GM12878 (cell line): ENCODE measurements at regions not wholly inside any gene's neighbourhood (a gene's known extent, or its start where the extent isn't known, plus 50 kb on each side); places are given as distances from the start of the nearest gene placed in this dataset.

Experiments used
- ATAC-seq: fragments of 200-7000 bp; cut with Tn5 transposase; 3 replicates; pipeline ENCODE4 v1.9.1; 2020; ENCODE audit warnings: mild to moderate bottlenecking, moderate library complexity
- BruUV-seq: library from RNA; stranded (reverse); fragments of 400-500 nt; replicated peaks from 2 replicates; lab custom pipeline; 2021; lab: Mats Ljungman, UMichigan
- CTCF ChIA-PET: fragments of 300-600 bp; sonication (Branson Sonifier 250); formaldehyde crosslinking; extraction: SDS; loops from one replicate; lab custom pipeline; 2021; ENCODE audit warnings: inconsistent platforms; lab: Yijun Ruan, JAX
- POLR2A ChIA-PET: fragments of 350-600 bp; formaldehyde crosslinking; extraction: SDS; loops from one replicate; lab custom pipeline; 2021; ENCODE audit warnings: inconsistent platforms; lab: Charles Lee
- RAD21 ChIA-PET: fragments of 300-600 bp; sonication (Branson Sonifier 250); formaldehyde crosslinking; loops from one replicate; lab custom pipeline; 2023; ENCODE audit warnings: antibody characterized with exemption; ENCODE audit not compliant: unreplicated experiment; lab: Charles Lee
- SMC1A ChIA-PET: fragments of 300-600 bp; sonication (Branson Sonifier 250); formaldehyde crosslinking; loops from one replicate; lab custom pipeline; 2023; ENCODE audit not compliant: unreplicated experiment, uncharacterized antibody; lab: Charles Lee
- DNase-seq: peaks from one replicate; pipeline ENCODE4 v3.0.0-alpha.2; 2011; ENCODE audit warnings: low read depth, low spot score
- FAIRE-seq: peaks from 3 replicates; lab custom pipeline; 2011; peaks lifted over from hg19 to GRCh38; lab: Jason Lieb, UNC
- H2AFZ ChIP-seq: 2 replicates; pipeline ENCODE4 v1.6.0; 2011; ENCODE audit warnings: low read depth, low read length, control low read depth; ENCODE audit not compliant: control insufficient read depth
- H3K27ac ChIP-seq: 2 replicates; pipeline ENCODE4 v1.5.1; 2011; ENCODE audit warnings: control low read depth; ENCODE audit not compliant: control insufficient read depth, insufficient read depth
- H3K27me3 ChIP-seq, 2 experiments: replicated peaks in 1 of 2; 2 replicates each; pipeline versions ENCODE4 v1.6.0 to v1.6.1; 2011; ENCODE audit warnings: low read length in 1 of 2; ENCODE audit not compliant: control insufficient read depth in 2 of 2, insufficient read depth in 2 of 2
- H3K36me3 ChIP-seq, 2 experiments: 2 replicates each; pipeline ENCODE4 v1.5.1; 2011; ENCODE audit warnings: low read length in 1 of 2; ENCODE audit not compliant: control insufficient read depth in 2 of 2, insufficient read depth in 2 of 2
- H3K4me1 ChIP-seq: 2 replicates; pipeline ENCODE4 v1.6.1; 2011; ENCODE audit warnings: mild to moderate bottlenecking, low read length, moderate library complexity, mixed read lengths; ENCODE audit not compliant: control insufficient read depth, insufficient read depth
- H3K4me2 ChIP-seq: 2 replicates; pipeline ENCODE4 v1.6.0; 2011; ENCODE audit warnings: control low read depth; ENCODE audit not compliant: control insufficient read depth, insufficient read depth
- H3K4me3 ChIP-seq: fragments of 200-600 bp; sonication (generic); 2 replicates; pipeline ENCODE4 v1.5.1; 2016
- H3K79me2 ChIP-seq: 2 replicates; pipeline ENCODE4 v1.6.0; 2011; ENCODE audit warnings: low read length; ENCODE audit not compliant: control insufficient read depth, insufficient read depth
- H3K9ac ChIP-seq: 2 replicates; pipeline ENCODE4 v1.8.0; 2011; ENCODE audit warnings: low read length, control low read depth, mixed read lengths; ENCODE audit not compliant: control insufficient read depth, insufficient read depth
- H3K9me3 ChIP-seq: replicated peaks from 3 replicates; pipeline ENCODE4 v1.5.1; 2011; ENCODE audit warnings: mild to moderate bottlenecking, low read length; ENCODE audit not compliant: control insufficient read depth, insufficient read depth
- H4K20me1 ChIP-seq: 2 replicates; pipeline ENCODE4 v1.6.0; 2011; ENCODE audit not compliant: control insufficient read depth, insufficient read depth
- BACH1 ChIP-seq: fragments of 450-650 bp; IDR thresholded peaks from 2 replicates; pipeline ENCODE4 v1.6.1; 2017; ENCODE audit warnings: mild to moderate bottlenecking, borderline replicate concordance
- CBX5 ChIP-seq: sonication (generic); IDR thresholded peaks from 2 replicates; pipeline ENCODE4 v1.6.1; 2016; ENCODE audit warnings: low read depth, moderate library complexity, mild to moderate bottlenecking, inconsistent platforms
- CEBPB ChIP-seq, 2 experiments: fragments of 150-350 bp in 1 of 2; IDR thresholded peaks; 2 replicates each; pipeline ENCODE4 v1.6.1; 2012 to 2014; ENCODE audit warnings: low read depth in 2 of 2, low read length in 2 of 2, borderline replicate concordance in 1 of 2, inconsistent platforms in 1 of 2
- CREB1 ChIP-seq: IDR thresholded peaks from 2 replicates; pipeline ENCODE4 v1.6.1; 2012; ENCODE audit warnings: low read depth, mild to moderate bottlenecking, inconsistent platforms
- DPF2 ChIP-seq: fragments of 450-650 bp; IDR thresholded peaks from 2 replicates; pipeline ENCODE4 v1.6.1; 2017; ENCODE audit warnings: mild to moderate bottlenecking
- ESRRA ChIP-seq: IDR thresholded peaks from 2 replicates; pipeline ENCODE4 v1.6.1; 2012; ENCODE audit warnings: mild to moderate bottlenecking, low read length, improper control_type of control experiment
- HCFC1 ChIP-seq: fragments of 150-350 bp; IDR thresholded peaks from 2 replicates; pipeline ENCODE4 v1.6.1; 2014; ENCODE audit warnings: low read length
- HDGF ChIP-seq: fragments of 450-650 bp; IDR thresholded peaks from 2 replicates; pipeline ENCODE4 v1.6.1; 2016; ENCODE audit warnings: antibody characterized with exemption
- MAX ChIP-seq: IDR thresholded peaks from 2 replicates; pipeline ENCODE4 v1.6.1; 2012; ENCODE audit warnings: low read depth, low read length, improper control_type of control experiment
- MYC ChIP-seq: IDR thresholded peaks from 2 replicates; pipeline ENCODE4 v1.6.1; 2011; ENCODE audit warnings: mild to moderate bottlenecking, low read length, moderate library complexity, inconsistent platforms; ENCODE audit not compliant: insufficient read depth, insufficient replicate concordance, insufficient read length, severe bottlenecking
- NBN ChIP-seq: fragments of 450-650 bp; IDR thresholded peaks from 2 replicates; pipeline ENCODE4 v1.6.1; 2016
- RFX5 ChIP-seq: IDR thresholded peaks from 2 replicates; pipeline ENCODE4 v1.6.1; 2011; ENCODE audit warnings: low read depth, low read length, improper control_type of control experiment
- SIX5 ChIP-seq: IDR thresholded peaks from 2 replicates; pipeline ENCODE4 v1.6.1; 2011; ENCODE audit warnings: mild to moderate bottlenecking, low read depth, low read length, moderate library complexity; ENCODE audit not compliant: severe bottlenecking
- SPI1 ChIP-seq: IDR thresholded peaks from 2 replicates; pipeline ENCODE4 v1.6.1; 2011; ENCODE audit warnings: low read depth, mild to moderate bottlenecking, low read length, moderate library complexity, borderline replicate concordance; ENCODE audit not compliant: insufficient read depth
- SREBF2 ChIP-seq: IDR thresholded peaks from 2 replicates; pipeline ENCODE4 v1.6.1; 2012; ENCODE audit warnings: mild to moderate bottlenecking, low read length
- TCF12 ChIP-seq: IDR thresholded peaks from 2 replicates; pipeline ENCODE4 v1.6.1; 2011; ENCODE audit warnings: low read depth, mild to moderate bottlenecking, low read length
- USF2 ChIP-seq: IDR thresholded peaks from 2 replicates; pipeline ENCODE4 v1.6.1; 2011; ENCODE audit warnings: low read depth, low read length, improper control_type of control experiment, borderline replicate concordance
- YY1 ChIP-seq: IDR thresholded peaks from 2 replicates; pipeline ENCODE4 v1.6.1; 2011; ENCODE audit warnings: low read depth, mild to moderate bottlenecking, low read length
- ZZZ3 ChIP-seq: IDR thresholded peaks from 2 replicates; pipeline ENCODE4 v1.6.1; 2011; ENCODE audit warnings: low read depth; ENCODE audit not compliant: control insufficient read depth, insufficient read length
- WGBS: methylation state at CpG from one replicate; pipeline ENCODE4 v1.1.6; 2016; ENCODE audit warnings: low lambda C conversion rate; ENCODE audit not compliant: insufficient replicate concordance, insufficient coverage; ENCODE audit errors: missing lambda C conversion rate; 5-methylcytosine and 5-hydroxymethylcytosine counted together
- in situ Hi-C: fragments of 300-500 bp; cut with MboI; formaldehyde crosslinking; loops from 9 replicates; pipeline ENCODE4 v1.14.3; 2018; ENCODE audit warnings: mixed read lengths
- intact Hi-C: fragments of 100-400 bp; cut with micrococcal nuclease; formaldehyde crosslinking; loops from one replicate; pipeline ENCODE4 v1.14.2; 2022; ENCODE audit not compliant: unreplicated experiment
- TF ChIP-seq, protein P1 (sequence below): IDR thresholded peaks from 2 replicates; pipeline ENCODE4 v1.6.1; 2012; ENCODE audit warnings: improper control_type of control experiment, low read depth, low read length; ENCODE audit not compliant: insufficient replicate concordance

DNA sequence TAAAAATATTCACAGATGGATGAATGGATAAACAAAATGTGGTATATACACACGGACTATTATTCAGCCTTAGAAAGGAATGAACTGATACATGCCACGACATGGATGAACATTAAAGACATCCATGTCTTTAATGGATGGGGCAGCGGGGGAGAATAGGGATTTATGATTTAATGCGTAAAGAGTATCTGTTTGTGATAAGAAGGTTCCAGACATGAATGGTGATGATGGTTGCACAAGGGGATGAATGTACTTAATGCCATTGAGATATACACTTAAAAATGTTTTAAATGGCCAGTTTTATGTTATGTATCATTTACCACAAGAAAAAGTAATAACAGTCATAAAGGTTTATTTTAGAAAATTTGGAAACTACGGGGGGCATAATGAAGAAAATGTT, 108.6 kb upstream of the WLS start:
- H3K27me3 ChIP-seq = no peaks in the 10 kb centered on the region
- CTCF ChIA-PET = interaction anchor here (0.6 to 9.7 kb wide), 5 partner anchors 20 to 227 kb away, joined by 4 to 178 read pairs (median 7); no protein-coding TSS in a partner anchor
- no peak overlapping the region for H3K4me2 ChIP-seq
- SMC1A ChIA-PET = interaction anchor here (2.5 to 7.4 kb wide), 3 partner anchors 220 to 490 kb away, joined by 6 to 83 read pairs (median 23); no protein-coding TSS in a partner anchor
- H3K79me2 ChIP-seq = no peaks in the 10 kb centered on the region
- H3K9me3 ChIP-seq = no peaks in the 10 kb centered on the region
- H2AFZ ChIP-seq = no peak overlapping the region
- H3K9ac ChIP-seq = no peak overlapping the region
- no peak for TF ChIP-seq DPF2
- TF ChIP-seq YY1 = no peak
- TF ChIP-seq CBX5 = no peak
- TF ChIP-seq CREB1 = no peak
- no peak for TF ChIP-seq BACH1
- TF ChIP-seq RFX5 = no peak
- TF ChIP-seq CEBPB (IDR thresholded peaks at IDR 0.05; ENCODE audit: borderline replicate concordance in 1 of 2, low read depth in 2 of 2, low read length in 2 of 2) = no peak
- no peak for TF ChIP-seq SPI1
- no peak for TF ChIP-seq MYC
- TF ChIP-seq USF2 = no peak
- TF ChIP-seq TCF12 = no peak
- TF ChIP-seq, protein P1, sequence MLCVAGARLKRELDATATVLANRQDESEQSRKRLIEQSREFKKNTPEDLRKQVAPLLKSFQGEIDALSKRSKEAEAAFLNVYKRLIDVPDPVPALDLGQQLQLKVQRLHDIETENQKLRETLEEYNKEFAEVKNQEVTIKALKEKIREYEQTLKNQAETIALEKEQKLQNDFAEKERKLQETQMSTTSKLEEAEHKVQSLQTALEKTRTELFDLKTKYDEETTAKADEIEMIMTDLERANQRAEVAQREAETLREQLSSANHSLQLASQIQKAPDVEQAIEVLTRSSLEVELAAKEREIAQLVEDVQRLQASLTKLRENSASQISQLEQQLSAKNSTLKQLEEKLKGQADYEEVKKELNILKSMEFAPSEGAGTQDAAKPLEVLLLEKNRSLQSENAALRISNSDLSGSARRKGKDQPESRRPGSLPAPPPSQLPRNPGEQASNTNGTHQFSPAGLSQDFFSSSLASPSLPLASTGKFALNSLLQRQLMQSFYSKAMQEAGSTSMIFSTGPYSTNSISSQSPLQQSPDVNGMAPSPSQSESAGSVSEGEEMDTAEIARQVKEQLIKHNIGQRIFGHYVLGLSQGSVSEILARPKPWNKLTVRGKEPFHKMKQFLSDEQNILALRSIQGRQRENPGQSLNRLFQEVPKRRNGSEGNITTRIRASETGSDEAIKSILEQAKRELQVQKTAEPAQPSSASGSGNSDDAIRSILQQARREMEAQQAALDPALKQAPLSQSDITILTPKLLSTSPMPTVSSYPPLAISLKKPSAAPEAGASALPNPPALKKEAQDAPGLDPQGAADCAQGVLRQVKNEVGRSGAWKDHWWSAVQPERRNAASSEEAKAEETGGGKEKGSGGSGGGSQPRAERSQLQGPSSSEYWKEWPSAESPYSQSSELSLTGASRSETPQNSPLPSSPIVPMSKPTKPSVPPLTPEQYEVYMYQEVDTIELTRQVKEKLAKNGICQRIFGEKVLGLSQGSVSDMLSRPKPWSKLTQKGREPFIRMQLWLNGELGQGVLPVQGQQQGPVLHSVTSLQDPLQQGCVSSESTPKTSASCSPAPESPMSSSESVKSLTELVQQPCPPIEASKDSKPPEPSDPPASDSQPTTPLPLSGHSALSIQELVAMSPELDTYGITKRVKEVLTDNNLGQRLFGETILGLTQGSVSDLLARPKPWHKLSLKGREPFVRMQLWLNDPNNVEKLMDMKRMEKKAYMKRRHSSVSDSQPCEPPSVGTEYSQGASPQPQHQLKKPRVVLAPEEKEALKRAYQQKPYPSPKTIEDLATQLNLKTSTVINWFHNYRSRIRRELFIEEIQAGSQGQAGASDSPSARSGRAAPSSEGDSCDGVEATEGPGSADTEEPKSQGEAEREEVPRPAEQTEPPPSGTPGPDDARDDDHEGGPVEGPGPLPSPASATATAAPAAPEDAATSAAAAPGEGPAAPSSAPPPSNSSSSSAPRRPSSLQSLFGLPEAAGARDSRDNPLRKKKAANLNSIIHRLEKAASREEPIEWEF = no peak
- TF ChIP-seq MAX = no peak
- TF ChIP-seq SREBF2 = no peak
- TF ChIP-seq HCFC1 = no peak
- TF ChIP-seq SIX5 = no peak
- TF ChIP-seq ZZZ3 = no peak
- TF ChIP-seq ESRRA = no peak
- TF ChIP-seq NBN = no peak
- TF ChIP-seq HDGF = no peak
- no peak overlapping the region for H3K4me3 ChIP-seq
- 15% methylated on average over 5 of the region's 5 CpGs for WGBS
- intact Hi-C loops (loop anchor here (5.0 kb wide), 1 partner anchor 489 kb away; no protein-coding TSS in a partner anchor), in situ Hi-C loops (loop anchor here (5.0 kb wide), 1 partner anchor 219 kb away; no protein-coding TSS in a partner anchor)
- RAD21 ChIA-PET = interaction anchor here (0.8 to 9.4 kb wide), 2 partner anchors 176 to 221 kb away, joined by 3 to 125 read pairs; no protein-coding TSS in a partner anchor
- POLR2A ChIA-PET = no interaction called here
- H3K4me1 ChIP-seq = no peaks in the 10 kb centered on the region
- ATAC-seq = no peak
- no peaks in the 10 kb centered on the region for H4K20me1 ChIP-seq
- H3K36me3 ChIP-seq = no peaks in the 10 kb centered on the region
- no peak for DNase-seq
- BruUV-seq = no TSS peak
- FAIRE-seq = no peak
- H3K27ac ChIP-seq = no peak overlapping the region
